ENCODE measurements at regions not wholly inside any gene's neighbourhood (a gene's known extent, or its start where the extent isn't known, plus 50 kb on each side); places are given as distances from the start of the nearest gene placed in this dataset.

- DNase-seq (ENCODE audit: low read depth): no peak
These were observed 91.4 kb upstream of the FLRT2 start for GRCh38 chr14:85438481-85438942.

GRCh38 chr14:85439696-85440328, 90.1 kb upstream of the FLRT2 start:
- DNase-seq (ENCODE audit: low read depth): no peak

GRCh38 chr14:85441909-85442643, 87.9 kb upstream of the FLRT2 start:
- no peak for DNase-seq (ENCODE audit: low read depth)

GRCh38 chr14:85442996-85443395, 86.9 kb upstream of the FLRT2 start:
- DNase-seq (ENCODE audit: low read depth): no peak

- DNase-seq (ENCODE audit: low read depth): no peak
These were observed 85.3 kb upstream of the FLRT2 start for GRCh38 chr14:85444635-85445034.

- no peak for DNase-seq (ENCODE audit: low read depth)
These were observed 84.7 kb upstream of the FLRT2 start for GRCh38 chr14:85445151-85445795.

- DNase-seq (ENCODE audit: low read depth): no peak
These were observed 82.1 kb upstream of the FLRT2 start for GRCh38 chr14:85447883-85448282.

GRCh38 chr14:85451421-85451820, 78.5 kb upstream of the FLRT2 start:
- DNase-seq (ENCODE audit: low read depth): no peak

- DNase-seq (ENCODE audit: low read depth): no peak
These were observed 76.3 kb upstream of the FLRT2 start for GRCh38 chr14:85453401-85454225.

- no peak for DNase-seq (ENCODE audit: low read depth)
These were observed 75.6 kb upstream of the FLRT2 start for GRCh38 chr14:85454226-85454813.

GRCh38 chr14:85459361-85460000, 70.5 kb upstream of the FLRT2 start:
- no peak for DNase-seq (ENCODE audit: low read depth)

GRCh38 chr14:85461432-85462133, 68.4 kb upstream of the FLRT2 start:
- no peak for DNase-seq (ENCODE audit: low read depth)

- DNase-seq (ENCODE audit: low read depth): no peak
These were observed 66.4 kb upstream of the FLRT2 start for GRCh38 chr14:85463512-85463911.

- DNase-seq (ENCODE audit: low read depth): no peak
These were observed 65.6 kb upstream of the FLRT2 start for GRCh38 chr14:85464135-85464895.

- DNase-seq (ENCODE audit: low read depth): no peak
These were observed 63.3 kb upstream of the FLRT2 start for GRCh38 chr14:85466678-85467077.

- no peak for DNase-seq (ENCODE audit: low read depth)
These were observed 61.1 kb upstream of the FLRT2 start for GRCh38 chr14:85468816-85469215.

GRCh38 chr14:85471156-85471555, 58.8 kb upstream of the FLRT2 start:
- no peak for DNase-seq (ENCODE audit: low read depth)

GRCh38 chr14:85471744-85472143, 58.2 kb upstream of the FLRT2 start:
- DNase-seq (ENCODE audit: low read depth): no peak

- no peak for DNase-seq (ENCODE audit: low read depth)
These were observed 55.5 kb upstream of the FLRT2 start for GRCh38 chr14:85474431-85474830.

GRCh38 chr14:85475113-85475512, 54.8 kb upstream of the FLRT2 start:
- no peak for DNase-seq (ENCODE audit: low read depth)
